HG03064 (cell line): ENCODE measurements at regions not wholly inside any gene's neighbourhood (a gene's known extent, or its start where the extent isn't known, plus 50 kb on each side); places are given as distances from the start of the nearest gene placed in this dataset.
"Not testable (repeated sequence)": the region's sequence is repeated elsewhere in the genome, so short reads cannot be mapped to it uniquely, and the experiment has no call there.

ENCODE experiments used
- ATAC-seq: cut with Tn5 transposase; IDR thresholded peaks from one replicate; pipeline ENCODE4 v1.9.1; 2021; ENCODE audit warnings: low read depth; ENCODE audit not compliant: unreplicated experiment

GRCh38 chr3:159877924-159878323, 110.7 kb upstream of the IL12A start:
- no peak for ATAC-seq

- no peak for ATAC-seq
Measured at GRCh38 chr3:159879146-159879545, 109.5 kb upstream of the IL12A start.

GRCh38 chr3:159879598-159879997, 109.0 kb upstream of the IL12A start:
- ATAC-seq: no peak

- ATAC-seq: no peak
Measured at GRCh38 chr3:159881208-159881607, 107.4 kb upstream of the IL12A start.

GRCh38 chr3:159881828-159882309, 106.8 kb upstream of the IL12A start:
- ATAC-seq: no peak

- no peak for ATAC-seq
Measured at GRCh38 chr3:159882367-159882766, 106.3 kb upstream of the IL12A start.

- no peak for ATAC-seq
Measured at GRCh38 chr3:159882790-159883779, 105.5 kb upstream of the IL12A start.

GRCh38 chr3:159884661-159885402, 103.8 kb upstream of the IL12A start:
- ATAC-seq: no peak

GRCh38 chr3:159886050-159886449, 102.6 kb upstream of the IL12A start:
- ATAC-seq: no peak

- ATAC-seq: not testable (repeated sequence)
Measured at GRCh38 chr3:159886530-159886929, 102.1 kb upstream of the IL12A start.

- no peak for ATAC-seq
Measured at GRCh38 chr3:159887168-159887567, 101.5 kb upstream of the IL12A start.

GRCh38 chr3:159887911-159888310, 100.7 kb upstream of the IL12A start:
- no peak for ATAC-seq

- no peak for ATAC-seq
Measured at GRCh38 chr3:159892171-159892795, 96.4 kb upstream of the IL12A start.

- ATAC-seq: no peak
Measured at GRCh38 chr3:159892801-159893200, 95.8 kb upstream of the IL12A start.

- no peak for ATAC-seq
Measured at GRCh38 chr3:159894386-159894785, 94.2 kb upstream of the IL12A start.

GRCh38 chr3:159895430-159895829, 93.2 kb upstream of the IL12A start:
- ATAC-seq: no peak

- no peak for ATAC-seq
Measured at GRCh38 chr3:159896543-159896942, 92.1 kb upstream of the IL12A start.

GRCh38 chr3:159897331-159898075, 91.1 kb upstream of the IL12A start:
- no peak for ATAC-seq

GRCh38 chr3:159898147-159898546, 90.5 kb upstream of the IL12A start:
- ATAC-seq: no peak

GRCh38 chr3:159899166-159899565, 89.5 kb upstream of the IL12A start:
- ATAC-seq: no peak
